GM10266 (cell line): ENCODE measurements at regions not wholly inside any gene's neighbourhood (a gene's known extent, or its start where the extent isn't known, plus 50 kb on each side); places are given as distances from the start of the nearest gene placed in this dataset.

Experiments used
- DNase-seq: peaks from one replicate; pipeline ENCODE4 v3.0.0; 2012; ENCODE audit errors: extremely low spot score
- CTCF ChIP-seq: IDR thresholded peaks from 2 replicates; pipeline ENCODE4 v1.5.1; 2012; ENCODE audit warnings: mild to moderate bottlenecking, low read depth; ENCODE audit not compliant: control insufficient read depth, insufficient read depth; ENCODE audit errors: missing control alignments

- no peak for DNase-seq
- TF ChIP-seq CTCF = no peak
Measured at GRCh38 chr16:82522026-82522425, 104.7 kb upstream of the CDH13 start.

- TF ChIP-seq CTCF = no peak
- no peak for DNase-seq
Measured at GRCh38 chr16:82518811-82519210, 108.0 kb upstream of the CDH13 start.

GRCh38 chr16:82514262-82514661, 112.5 kb upstream of the CDH13 start:
- TF ChIP-seq CTCF = no peak
- no peak for DNase-seq

GRCh38 chr16:82510789-82511305, 115.9 kb upstream of the CDH13 start:
- DNase-seq = no peak
- TF ChIP-seq CTCF = no peak

GRCh38 chr16:82509691-82510430, 116.9 kb upstream of the CDH13 start:
- TF ChIP-seq CTCF = no peak
- no peak for DNase-seq

GRCh38 chr16:82506692-82507670, 119.8 kb upstream of the CDH13 start:
- DNase-seq = no peak
- TF ChIP-seq CTCF = no peak
